HG03520 (cell line): ENCODE measurements at regions not wholly inside any gene's neighbourhood (a gene's known extent, or its start where the extent isn't known, plus 50 kb on each side); places are given as distances from the start of the nearest gene placed in this dataset.

Source experiments
- ATAC-seq: cut with Tn5 transposase; IDR thresholded peaks from one replicate; pipeline ENCODE4 v1.9.1; 2021; ENCODE audit warnings: mild to moderate bottlenecking, moderate library complexity; ENCODE audit not compliant: unreplicated experiment

DNA sequence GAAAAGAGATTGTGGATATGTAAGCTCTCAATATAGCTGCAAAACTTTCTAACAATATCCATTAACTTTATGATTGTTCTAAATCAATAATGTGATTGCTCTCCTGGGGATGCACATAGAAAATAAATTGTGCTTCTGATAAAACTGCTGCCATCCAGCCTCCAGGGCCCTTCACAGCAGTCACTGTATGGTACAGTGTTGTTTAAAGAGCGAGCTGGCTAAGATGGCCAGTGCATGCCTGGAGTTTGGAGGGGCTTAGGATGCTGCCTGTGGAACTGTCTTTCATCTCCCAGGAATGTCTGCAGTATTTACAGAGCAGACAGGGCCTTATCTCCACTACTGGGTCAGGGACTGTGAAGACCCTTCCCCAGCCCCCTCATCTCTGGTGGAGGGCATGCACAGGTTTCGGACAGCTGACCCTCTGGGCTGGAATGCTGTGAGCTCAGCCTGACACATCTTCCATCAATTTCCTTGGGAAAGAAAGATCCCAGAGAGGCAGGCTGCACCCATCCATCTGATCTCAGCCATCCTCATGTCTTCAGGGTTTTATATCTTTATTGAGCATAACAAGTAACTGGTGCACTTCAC lies 137.0 kb downstream of the PLPP3 start:
- no peak for ATAC-seq

DNA sequence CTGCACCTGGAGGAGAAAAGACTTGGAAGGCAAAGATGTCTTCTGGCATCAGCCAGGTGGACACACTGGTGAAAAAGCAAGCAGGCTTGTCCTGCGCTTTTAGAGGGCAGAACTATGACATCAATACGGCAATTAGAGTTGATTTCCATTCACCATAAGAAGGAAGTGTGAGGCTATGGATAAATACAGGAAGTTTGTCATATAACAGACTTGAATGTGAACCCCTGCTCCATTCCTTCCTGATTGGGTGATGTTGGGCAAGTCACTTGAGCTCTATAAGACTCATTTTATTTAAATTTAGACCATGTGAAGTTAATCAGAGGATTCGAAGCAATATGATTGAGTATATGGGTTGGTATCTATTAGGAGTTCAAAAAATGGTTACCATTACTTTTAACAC lies 137.8 kb downstream of the PLPP3 start:
- no peak for ATAC-seq

DNA sequence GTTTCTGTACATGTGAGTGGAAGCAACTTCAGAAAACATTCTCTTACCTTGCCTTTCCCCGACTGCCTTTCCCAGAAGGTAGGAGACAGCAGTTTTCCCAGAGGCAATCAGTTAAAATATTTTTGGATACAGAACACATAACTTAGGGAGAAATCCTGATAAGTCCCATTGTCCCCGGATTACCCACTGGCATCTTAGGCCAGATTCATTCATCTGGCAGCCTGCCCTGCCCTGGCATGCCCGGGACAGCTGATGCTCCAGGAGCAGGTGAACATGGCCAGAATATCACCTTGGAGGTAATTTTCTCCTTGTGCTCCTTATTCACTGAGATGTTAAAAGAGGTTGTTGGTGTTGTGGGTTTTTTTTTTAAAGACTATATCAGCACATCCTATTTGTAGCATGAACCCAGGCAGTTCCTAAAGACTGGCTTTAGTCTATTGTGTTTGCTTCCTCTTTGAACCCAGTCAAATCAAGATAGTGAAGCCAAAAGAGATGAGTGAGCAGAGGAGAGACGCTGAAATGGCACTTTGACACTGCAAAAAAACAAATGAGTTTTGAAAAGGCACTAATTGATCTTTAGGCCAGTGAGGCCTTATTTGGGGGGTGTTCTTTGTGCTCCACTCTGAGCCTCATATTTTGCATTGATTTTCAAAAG lies 139.6 kb downstream of the PLPP3 start:
- no peak for ATAC-seq

DNA sequence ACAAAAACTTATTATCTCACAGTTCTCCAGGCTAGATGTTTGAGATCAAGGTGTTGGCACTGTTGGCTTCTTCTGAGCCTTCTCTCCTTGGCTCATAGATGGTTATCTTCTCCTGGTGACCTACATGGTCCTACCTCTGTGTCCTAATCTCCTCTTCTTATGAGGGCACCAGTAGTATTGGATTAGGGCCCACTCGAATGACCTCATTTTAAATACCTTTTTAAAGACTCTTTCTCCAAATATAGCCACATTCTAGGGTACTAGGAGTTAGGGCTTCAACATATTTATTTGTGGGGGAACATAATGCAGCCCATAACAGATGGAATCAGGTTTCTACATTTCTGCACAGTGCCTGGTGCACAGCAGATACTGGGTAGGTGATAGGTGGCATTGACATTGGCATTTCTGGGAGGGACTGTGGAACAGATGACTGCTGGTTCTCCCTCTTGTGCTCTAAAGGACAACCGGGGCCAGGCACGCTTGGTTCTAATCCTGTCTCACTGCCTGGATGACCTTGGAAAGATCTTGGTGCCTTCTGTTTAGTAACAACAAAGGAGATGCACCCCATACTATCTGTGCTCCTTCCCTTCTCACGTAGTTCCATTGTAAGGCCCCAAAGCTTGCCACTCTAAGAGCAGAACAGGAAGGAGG lies 140.3 kb downstream of the PLPP3 start:
- ATAC-seq, result no peak

DNA sequence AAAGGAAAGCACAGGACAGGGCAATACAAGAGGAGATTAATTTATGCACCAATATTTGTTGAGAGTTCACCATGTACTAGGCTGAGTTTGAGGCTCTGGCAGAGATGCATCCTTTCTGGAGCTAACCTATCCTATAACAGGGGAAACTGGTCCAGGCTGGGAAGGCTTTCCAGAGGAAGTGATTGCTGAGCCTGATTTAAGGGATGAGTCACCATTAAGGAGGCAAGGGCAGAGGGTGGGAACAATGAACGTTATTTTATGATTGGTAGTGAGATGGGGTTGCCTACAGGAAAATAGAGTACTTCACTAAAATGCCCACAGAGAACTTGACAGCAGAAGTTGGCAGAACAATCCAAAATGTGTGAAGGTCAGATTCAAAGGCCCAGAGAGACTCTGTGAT lies 141.4 kb downstream of the PLPP3 start:
- ATAC-seq, result no peak

DNA sequence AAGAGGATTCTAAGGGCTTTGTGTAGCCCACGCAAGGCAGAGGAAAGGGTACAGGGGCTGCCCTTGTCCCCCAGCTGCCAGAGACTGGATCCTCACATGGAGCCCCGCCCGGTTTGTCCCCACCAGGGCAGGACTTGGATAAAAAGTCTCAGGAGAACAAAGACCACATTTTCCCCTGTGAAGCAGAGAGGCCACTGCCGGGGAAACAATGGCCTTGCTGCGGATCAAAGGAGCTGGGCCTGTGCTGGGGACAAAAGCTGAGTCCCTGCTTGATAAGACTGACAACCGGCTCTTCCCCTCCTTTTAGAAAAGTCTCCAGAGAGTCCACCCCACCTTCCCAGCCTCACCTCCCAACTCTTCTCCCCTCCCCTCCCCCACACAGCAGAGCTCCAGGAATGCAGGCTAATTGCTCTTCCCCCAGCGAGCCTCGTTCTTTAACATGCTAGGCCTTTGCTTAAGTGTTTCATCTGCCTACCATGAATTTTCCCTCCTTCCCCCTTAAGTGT lies 142.4 kb downstream of the PLPP3 start:
- ATAC-seq, result no peak

DNA sequence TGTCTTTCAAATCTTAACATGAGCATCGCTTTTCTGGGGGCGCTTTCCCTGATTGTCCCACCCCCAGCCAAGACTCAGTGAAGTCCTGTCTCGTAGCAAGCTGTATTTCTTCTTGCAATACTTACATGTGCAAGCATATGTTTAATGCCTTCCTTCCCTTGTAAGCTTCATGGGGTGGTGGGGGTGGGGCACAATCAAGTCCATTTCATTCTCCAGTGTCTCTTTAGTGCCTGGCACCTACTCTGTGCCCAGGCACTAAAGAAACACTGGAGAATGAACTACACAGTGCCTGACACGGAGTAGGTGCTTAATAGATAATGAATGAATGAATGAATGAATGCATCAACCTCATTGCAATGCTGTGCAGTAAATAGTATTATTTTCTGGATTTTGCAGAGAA lies 143.1 kb downstream of the PLPP3 start:
- ATAC-seq, result no peak

DNA sequence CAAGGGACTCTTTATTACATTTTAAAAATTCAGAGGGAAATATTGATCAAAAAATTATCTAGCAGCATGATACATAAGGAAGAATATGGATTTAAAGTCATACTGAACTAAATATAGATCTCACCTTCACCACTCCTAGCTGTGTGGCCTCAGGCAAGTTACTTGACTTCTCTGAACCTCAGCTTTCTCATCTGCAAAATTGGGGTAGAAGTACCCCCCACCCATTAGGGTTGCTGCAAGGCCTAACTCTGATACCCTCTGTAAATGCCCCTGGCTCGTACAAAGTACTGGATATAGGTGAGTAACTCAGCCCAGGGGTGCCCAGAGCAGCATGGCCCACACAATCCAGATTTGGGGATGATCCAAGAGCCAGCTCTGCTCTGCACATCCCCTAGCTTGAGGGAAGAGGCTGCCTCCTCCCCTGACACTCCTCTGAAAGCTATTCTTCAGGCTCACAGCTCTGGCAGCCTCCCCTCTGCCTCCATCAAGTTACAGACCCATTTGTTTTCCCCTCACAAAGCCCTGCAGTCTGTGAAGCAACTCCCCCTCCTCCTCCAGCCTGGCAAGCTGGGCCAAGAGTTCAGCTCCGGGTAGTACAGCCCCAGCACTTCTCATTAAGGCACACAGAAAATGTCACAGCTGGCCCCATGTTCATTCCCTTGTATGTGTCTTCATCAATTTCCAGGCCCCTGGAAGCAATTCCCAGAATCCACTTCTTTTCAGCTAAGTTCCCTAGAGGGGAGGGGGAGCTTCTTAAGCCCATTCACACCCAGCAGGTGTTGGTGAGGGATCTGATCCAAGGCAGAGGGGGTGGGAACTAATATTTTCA lies 143.7 kb downstream of the PLPP3 start:
- ATAC-seq, result no peak

DNA sequence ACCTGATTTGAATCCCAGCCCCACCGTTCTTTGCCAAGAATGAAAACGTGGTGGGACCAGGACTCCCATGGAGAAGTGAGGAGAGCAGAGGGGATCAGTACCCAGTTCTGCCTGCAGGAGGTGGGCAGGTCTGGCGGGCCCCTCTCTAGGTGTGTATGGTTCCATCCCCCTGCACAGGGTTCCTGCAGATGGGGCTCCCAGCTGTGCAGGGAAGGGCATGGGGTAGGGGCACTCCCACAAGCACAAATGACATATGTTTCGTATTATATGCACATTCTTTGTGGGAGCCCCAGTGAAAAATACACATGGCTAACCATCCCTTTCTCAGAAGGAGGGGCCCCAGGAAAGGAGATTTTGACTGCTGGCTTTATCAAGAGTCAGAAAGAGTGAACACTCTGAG lies 144.6 kb downstream of the PLPP3 start:
- ATAC-seq, result no peak

DNA sequence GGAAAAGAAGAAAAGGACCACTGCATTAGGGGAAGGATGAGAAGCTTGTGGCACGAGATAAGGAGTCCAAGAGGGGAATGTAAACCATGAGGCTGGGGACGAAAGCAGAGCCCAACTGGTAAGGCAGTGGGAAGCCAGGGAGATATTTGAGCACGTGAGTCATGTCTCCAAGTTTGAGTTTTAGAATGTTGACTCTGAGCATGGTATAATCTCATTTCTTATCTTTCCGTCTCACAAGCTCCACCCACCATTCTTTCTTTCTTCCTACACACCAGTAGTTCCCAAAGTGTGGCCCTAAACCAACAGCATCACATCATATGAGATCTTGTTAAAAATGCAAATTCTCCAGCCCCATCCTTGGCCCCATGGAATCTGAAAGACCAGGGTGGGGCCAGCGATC lies 145.3 kb downstream of the PLPP3 start:
- no peak for ATAC-seq

DNA sequence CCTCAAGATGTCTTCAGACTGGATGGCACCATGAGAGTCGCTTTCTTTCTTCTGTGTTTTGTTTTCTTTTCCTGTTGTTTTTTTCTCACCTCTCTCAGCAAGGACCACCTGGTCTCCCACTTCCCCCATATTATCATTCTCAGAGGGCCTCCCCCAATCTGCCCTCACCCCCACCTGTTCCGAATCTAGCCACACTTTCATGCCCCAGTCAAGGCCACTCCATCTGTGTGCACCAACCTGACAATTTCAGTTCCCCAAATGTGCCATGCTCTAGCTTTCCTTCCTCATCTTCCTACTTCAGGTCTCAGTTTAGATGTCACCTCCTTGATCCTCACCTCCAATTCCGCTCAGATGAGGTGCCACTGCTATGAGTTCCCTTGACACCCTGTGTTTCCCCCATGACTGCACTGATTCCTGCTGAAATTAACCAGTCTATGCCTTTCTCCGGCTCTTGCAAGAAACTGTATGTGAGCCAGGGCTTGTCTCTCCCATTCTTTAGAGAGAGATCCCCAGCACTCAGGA lies 146.2 kb downstream of the PLPP3 start:
- ATAC-seq, result no peak

DNA sequence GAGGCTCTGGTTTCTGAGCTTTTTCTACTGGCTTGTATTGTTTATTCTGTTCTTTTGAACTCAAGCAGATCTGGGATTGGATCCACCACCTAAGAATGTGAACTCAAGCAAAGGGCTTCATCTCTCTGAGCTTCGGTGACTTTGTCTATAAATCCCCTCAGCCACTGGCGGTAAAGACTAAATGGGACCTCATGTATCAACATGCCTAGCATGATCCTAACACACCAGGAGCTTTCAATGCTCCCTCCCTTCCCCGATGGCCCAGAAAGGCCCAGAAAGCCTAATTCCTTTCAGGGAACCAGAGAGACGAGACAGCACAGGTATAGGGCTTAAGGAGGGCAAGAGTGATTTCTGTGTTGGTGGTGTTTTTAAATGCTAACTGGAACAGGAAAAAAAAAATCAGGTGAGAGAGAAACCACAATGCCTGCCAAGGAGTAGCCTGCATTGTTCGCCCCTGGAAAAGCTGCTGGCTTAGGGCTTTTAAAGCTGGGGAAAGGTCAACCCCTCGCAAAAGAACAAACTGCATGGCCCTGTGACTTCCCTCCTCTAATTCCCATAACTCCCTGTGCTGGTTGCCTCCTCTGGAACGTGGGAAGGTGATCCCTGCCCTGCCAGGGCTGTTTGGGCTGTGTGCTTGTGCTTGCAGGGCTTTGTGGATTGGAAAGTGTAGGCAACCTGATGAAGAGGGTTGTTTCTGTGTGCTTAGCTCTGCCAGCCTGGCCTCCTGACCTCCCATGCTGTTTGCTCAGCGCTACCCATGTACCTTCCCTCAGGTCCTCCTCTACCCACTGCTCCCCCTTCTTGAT lies 147.0 kb downstream of the PLPP3 start:
- no peak for ATAC-seq

DNA sequence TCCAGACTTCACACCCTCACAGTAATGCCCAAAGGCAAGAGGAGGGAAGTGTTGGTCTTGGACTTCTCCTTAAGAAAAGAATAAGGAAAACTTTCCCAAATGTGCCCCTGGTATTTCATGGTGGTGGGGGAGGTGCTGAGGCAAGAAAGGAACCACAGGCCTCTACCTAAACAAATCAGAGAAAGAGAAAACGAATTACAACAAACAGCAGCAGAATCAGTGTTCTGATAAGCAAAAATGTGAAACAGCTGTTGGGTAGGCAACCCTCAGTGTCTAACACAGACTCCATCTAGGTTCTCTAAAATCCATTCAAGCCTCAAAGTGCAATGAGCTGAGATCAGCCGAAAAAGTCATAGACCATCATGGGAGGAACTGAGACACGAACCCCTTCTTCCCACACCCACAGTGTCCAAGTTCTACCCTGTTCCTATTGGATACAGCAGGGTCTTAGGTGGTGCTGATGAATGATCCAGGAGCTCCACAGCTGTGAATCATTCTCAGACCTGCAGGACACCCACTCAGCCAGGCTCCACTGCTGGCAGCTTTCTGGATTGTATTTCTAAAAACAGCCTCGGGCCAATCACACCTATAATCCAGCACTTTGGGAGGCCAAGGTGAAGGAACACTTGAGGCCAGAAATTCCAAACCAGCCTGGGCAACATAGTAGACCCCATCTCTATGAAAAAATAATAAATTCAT lies 149.1 kb downstream of the PLPP3 start:
- ATAC-seq, result no peak

DNA sequence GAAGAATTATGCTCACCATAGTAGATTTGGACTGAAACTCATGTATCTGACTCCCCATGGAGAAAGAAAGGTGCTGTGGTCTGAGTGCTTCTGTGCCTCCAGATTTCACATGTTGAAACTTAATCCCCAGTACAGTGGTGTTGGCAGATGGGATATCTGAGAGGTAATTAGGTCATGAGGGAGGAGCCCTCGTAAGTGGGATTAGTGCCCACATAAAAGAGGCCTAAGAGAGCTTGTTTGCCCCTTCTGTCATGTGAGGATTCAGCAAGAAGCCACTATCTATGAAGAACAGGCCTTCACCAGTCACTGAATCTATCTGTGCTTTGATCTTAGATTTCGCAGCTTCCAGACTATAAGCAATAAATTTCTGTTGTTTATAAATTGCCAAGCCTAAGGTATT lies 150.1 kb downstream of the PLPP3 start:
- no peak for ATAC-seq

DNA sequence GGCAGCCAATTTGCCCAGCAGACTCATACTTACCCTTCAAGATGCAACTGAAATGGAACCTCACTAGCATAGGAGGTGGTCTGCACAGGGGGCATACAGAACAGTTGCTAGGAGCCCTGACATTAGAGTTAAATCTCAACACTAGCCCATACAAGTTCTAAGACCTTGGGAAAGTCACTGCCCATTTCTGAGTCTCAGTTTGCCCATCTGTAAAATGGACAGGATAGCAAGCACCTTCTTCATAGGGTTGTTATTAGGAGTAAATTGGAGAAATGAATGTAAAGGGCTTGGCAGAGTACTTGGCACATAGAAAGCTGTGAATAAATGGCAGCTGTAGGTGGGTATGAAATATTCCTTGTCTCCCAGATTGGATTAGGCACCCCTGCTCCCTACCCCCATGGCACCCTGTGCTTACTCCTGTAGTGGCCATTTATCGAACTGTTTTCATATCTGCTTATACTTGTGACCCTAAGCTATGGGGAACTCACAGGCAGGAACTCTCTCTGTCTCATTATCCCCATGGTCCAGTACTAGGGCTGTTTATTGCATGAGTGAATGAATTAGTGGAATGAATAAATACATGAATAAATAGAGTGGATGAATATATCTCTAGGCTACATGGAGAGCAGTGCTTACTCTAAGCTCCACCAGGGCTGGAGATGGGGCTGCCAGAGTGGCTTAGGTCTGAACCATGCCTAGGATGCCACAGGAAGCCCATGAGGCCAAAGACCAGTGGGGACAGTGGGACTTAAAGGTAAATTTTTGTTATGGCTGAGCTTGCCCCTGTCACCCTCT lies 152.6 kb downstream of the PLPP3 start:
- no peak for ATAC-seq

DNA sequence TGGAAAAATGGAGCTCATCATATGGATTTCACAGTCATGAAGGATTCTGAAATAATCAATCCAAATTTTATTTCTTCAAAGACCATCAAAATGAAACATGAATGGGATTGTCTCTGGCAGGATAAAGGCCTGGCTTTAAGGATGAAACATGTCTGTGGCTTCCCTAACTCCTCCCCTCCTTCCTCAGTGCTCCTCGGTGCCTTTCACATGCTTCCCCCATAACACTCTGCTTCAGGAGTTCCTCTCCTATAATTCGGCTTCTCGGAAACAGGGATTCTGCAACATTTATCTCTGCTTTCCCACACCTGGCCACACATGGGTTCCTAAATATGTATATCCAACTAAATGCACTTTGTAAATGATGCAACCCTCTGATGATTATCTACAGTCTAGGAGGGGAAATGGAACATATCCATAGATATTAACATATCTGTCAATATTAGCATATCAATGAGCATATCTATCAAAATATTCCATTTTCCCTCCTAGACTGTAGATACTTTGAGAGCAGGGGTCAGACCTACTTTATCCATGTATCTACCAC lies 153.8 kb downstream of the PLPP3 start:
- no peak for ATAC-seq

DNA sequence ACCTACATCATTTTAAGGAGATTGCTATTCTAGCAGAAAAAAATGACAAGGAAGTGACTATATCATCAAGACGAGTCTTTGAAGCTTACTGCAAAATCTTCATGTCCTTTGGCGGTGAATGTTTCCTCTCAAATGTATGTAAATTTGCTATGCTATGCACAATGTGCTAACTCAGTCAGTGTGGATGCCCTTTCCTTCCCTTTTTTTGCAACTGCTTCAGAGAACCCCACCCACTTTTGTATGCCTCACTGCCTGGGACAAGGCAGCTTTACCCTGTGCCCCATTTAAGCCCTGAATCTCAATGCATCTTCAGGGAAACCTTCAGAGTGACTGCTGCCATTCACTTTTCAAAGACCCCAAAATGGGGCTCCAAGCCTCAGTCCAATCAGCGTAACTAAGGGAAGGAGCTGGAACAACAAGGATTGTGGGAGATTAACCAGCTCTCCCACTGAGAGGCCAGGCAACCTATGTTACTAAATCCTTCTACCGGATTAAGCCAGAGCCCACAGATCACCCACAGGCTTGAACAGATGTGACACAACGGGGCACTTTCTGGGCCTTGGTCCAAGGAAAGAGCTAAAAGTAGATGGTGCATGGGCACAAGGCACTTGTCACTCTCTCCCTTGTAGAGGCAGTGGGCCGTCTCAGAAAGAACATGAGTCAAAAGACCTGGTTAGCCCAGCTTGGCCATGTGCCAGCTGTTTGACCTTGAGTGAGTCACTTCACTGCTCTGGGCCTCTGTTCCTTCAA lies 154.4 kb downstream of the PLPP3 start:
- ATAC-seq, result no peak

DNA sequence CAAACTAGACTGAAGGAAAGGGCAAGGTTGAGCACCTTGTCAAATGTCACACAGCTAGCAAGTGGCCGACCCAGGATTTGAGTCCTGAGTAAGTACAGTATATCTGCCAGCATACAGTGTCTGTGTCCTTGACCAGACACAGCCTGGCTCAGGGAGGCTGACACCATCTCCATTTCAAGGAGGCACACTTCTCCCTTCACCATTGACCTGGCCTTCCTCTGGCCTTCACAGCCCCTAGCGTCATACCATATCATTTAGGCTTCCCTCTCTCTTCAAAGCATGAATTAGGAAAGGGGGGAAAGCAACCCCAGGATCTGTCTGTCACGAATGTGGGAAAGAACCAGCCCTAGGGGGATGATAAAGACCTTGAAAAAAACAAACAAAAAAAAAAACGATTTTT lies 155.6 kb downstream of the PLPP3 start:
- ATAC-seq, result no peak
